Thymus (tissue), 11 donors: ENCODE measurements at regions not wholly inside any gene's neighbourhood (a gene's known extent, or its start where the extent isn't known, plus 50 kb on each side); places are given as distances from the start of the nearest gene placed in this dataset.

Experiments
- DNase-seq, 9 donors: peaks; one replicate each; pipeline ENCODE4 v3.0.0-alpha.2; 2013; ENCODE audit warnings: low spot score in 9 of 9, low read depth in 6 of 9, missing footprints in 1 of 9
- H3K27ac ChIP-seq, 2 donors: one replicate each; pipeline ENCODE4 v1.5.1; 2013; ENCODE audit warnings: control low read depth in 1 of 2, low read depth in 1 of 2, low read length in 1 of 2, mild to moderate bottlenecking in 1 of 2, moderate library complexity in 1 of 2
- H3K27me3 ChIP-seq, 2 donors: one replicate each; pipeline ENCODE4 v1.5.1; 2013; ENCODE audit warnings: low read length in 1 of 2; ENCODE audit not compliant: control insufficient read depth in 2 of 2, insufficient read depth in 1 of 2
- H3K36me3 ChIP-seq, 2 donors: one replicate each; pipeline ENCODE4 v1.5.1; 2013; ENCODE audit warnings: low read length in 1 of 2, mild to moderate bottlenecking in 1 of 2, moderate library complexity in 1 of 2; ENCODE audit not compliant: control insufficient read depth in 2 of 2, insufficient read depth in 2 of 2
- H3K4me1 ChIP-seq, 2 donors: one replicate each; pipeline ENCODE4 v1.5.1; 2013; ENCODE audit warnings: low read length in 2 of 2; ENCODE audit not compliant: control insufficient read depth in 2 of 2, insufficient read depth in 2 of 2
- H3K4me3 ChIP-seq, 2 donors: one replicate each; pipeline ENCODE4 v1.5.1; 2013; ENCODE audit warnings: low read length in 2 of 2, control low read depth in 1 of 2, mild to moderate bottlenecking in 1 of 2
- H3K9me3 ChIP-seq, 2 donors: one replicate each; pipeline ENCODE4 v1.5.1; 2013; ENCODE audit warnings: low read length in 1 of 2, mild to moderate bottlenecking in 1 of 2; ENCODE audit not compliant: control insufficient read depth in 2 of 2, insufficient read depth in 1 of 2
- WGBS: extraction: QIAGEN DNeasy Blood & Tissue Kit; methylation state at CpG from one replicate; pipeline ENCODE4 v1.1.7; 2013; 5-methylcytosine and 5-hydroxymethylcytosine counted together
- donor health status: healthy.

DNA sequence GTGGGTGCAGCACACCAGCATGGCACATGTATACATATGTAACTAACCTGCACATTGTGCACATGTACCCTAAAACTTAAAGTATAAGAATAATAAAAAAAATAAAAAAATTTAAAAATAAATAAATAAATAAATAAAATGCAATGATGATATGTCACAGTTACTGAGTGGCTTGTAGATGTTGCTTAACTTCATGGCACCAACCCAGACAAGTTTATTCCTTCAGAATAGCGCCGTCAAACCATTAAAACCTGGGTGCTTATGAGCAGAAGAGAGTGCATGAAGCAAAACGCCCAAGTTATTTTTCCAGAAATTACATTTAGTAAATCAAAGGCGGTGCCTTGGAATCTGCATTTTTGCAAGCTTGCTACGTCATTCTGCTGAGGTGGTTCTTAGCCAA, 417.9 kb downstream of the AEBP2 start:
- Histone ChIP-seq H3K36me3 (no peaks in the 10 kb centered on the region), H3K27me3 (no peaks in the 10 kb centered on the region), H3K27ac (no peak overlapping the region), H3K4me3 (no peak overlapping the region), H3K4me1 (no peaks in the 10 kb centered on the region), H3K9me3 (no peaks in the 10 kb centered on the region)
- DNase-seq, result no peak
- WGBS, result 95% methylated on average over 5 of the region's 5 CpGs

DNA sequence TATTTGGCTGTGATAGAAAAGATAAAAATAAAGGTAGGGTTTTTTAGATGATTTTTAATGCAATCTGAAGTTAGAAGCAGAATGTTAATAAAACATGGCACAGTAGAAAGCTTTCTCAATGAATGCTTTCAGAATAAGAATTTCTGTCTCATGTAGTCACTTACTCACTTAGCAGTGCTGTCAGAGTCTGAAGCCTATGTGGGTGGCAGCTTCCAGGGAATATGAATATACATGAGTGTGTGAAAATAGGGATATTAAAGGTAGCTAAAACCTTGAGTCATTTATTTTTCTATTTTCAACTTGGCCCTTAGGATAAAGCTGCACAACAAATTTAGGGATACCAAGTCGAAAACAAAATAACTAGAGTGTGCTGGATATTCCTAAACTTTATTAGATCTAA, 427.9 kb downstream of the AEBP2 start:
- WGBS, result 88% methylated on average over 1 of the region's 1 CpG
- no peak overlapping the region for H3K4me3 ChIP-seq
- no peak overlapping the region for H3K27ac ChIP-seq
- DNase-seq, result no peak
- no peaks in the 10 kb centered on the region for H3K4me1 ChIP-seq
- no peaks in the 10 kb centered on the region for H3K9me3 ChIP-seq
- H3K27me3 ChIP-seq, result no peaks in the 10 kb centered on the region
- H3K36me3 ChIP-seq, result no peaks in the 10 kb centered on the region

DNA sequence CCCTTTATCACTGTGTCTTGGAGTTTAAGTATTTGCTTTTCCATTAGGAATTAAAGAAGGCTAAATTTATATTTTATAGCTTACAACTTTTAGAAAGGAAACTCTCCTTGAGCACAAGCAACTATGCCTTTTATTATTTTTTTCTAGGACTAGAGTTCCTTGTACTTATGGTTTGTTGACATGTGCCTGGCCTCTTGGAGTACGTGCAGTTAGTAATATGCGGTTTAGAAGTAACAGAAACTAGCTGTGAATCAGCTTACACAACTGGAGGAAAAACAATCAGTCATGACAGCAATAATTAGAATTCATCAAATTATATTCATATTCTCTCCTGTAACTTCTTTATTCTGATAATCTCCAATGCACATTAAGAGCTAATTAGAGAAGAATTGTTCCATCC, 428.7 kb downstream of the AEBP2 start:
- no peaks in the 10 kb centered on the region for H3K36me3 ChIP-seq
- 46% methylated on average over 2 of the region's 2 CpGs for WGBS
- H3K4me1 ChIP-seq, result no peaks in the 10 kb centered on the region
- DNase-seq, result no peak
- H3K4me3 ChIP-seq, result no peak overlapping the region
- no peak overlapping the region for H3K27ac ChIP-seq
- no peaks in the 10 kb centered on the region for H3K27me3 ChIP-seq
- no peaks in the 10 kb centered on the region for H3K9me3 ChIP-seq

DNA sequence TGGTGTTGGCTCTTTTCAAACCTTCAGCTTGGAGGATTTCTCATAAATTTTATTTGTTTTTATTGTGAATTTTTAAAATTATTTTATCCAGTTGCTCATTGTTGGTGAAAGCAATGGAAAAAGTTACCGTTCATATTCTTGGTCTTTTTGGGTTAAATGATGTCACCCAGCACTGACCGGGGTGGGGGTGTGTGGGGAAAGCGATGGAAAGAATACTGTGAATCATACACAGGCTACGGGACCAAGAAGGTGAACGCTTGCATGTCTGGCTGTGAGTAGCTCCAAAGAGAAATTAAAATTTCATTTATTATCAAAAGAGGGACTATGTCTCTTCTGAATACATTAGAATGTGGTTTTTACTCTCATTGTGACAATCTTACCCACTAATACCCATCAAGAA, 430.1 kb downstream of the AEBP2 start:
- Histone ChIP-seq H3K4me1 (no peaks in the 10 kb centered on the region), H3K9me3 (no peaks in the 10 kb centered on the region), H3K36me3 (no peaks in the 10 kb centered on the region), H3K4me3 (no peak overlapping the region), H3K27ac (no peak overlapping the region), H3K27me3 (no peaks in the 10 kb centered on the region)
- 96% methylated on average over 5 of the region's 5 CpGs for WGBS
- DNase-seq, result no peak

DNA sequence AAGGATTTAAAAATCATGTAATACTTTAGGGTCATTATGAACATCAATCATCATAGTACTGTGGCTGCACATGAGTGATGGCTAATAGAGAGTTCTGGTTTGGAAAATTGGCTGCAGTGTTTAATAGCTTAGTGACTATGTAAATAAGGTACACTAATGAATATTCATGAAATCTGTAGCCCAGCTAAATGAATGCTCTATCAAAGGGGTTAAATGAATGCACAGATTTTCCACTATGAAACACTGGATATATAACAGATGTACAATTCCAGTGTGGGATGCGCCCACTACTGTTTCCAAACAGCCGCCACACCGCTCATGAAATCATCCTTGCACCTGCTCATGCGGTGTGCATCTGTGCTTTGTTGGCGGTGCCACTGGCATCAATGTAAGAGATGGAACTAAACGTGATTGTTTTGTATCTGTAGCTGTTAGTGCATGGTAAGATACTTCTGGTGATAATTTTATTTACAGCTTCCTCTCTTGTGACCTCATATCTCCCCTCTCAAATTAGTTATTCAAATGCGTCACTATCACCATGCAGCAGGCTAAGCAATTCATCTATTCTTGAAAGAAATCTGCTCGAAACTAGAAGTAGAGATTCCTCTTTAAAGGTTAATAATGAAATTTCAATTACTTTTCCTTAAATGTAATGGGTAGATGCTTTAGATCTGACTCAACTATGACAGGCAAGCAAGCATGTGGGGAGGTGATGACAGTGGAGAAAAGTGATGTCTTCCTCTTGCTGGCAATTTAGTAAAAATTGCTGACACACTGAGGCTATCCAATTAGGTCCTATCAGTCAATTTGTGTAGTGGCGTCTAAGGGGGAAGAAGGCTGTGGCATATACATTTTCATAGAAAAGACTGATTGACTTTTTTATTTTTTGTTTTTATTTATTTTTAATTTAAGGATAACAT, 433.6 kb downstream of the AEBP2 start:
- no peak for DNase-seq
- Histone ChIP-seq H3K27ac (no peak overlapping the region), H3K4me3 (no peak overlapping the region), H3K36me3 (no peaks in the 10 kb centered on the region), H3K4me1 (no peaks in the 10 kb centered on the region), H3K9me3 (no peaks in the 10 kb centered on the region), H3K27me3 (no peaks in the 10 kb centered on the region)
- WGBS, result 91% methylated on average over 9 of the region's 9 CpGs

DNA sequence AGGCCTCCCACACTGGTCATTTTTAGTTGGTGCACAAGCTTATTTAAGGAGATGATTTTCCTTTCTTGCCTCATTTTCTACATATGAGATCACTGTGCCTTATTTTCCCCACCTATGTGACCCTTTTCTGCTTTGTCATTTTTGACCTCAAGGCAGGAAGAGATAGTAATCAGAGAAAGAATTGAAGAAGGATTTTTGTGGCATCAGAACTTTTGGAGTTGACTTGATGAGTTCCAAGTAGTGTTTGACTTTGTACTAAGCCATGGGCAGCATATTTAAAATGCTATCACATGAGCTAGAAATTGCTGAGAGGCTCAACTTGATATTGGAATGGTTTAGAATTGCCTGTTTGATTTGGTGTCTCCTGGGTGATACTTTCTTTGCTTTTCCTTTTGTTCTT, 440.8 kb downstream of the AEBP2 start:
- Histone ChIP-seq H3K9me3 (no peaks in the 10 kb centered on the region), H3K36me3 (no peaks in the 10 kb centered on the region), H3K4me1 (no peaks in the 10 kb centered on the region), H3K27ac (no peak overlapping the region), H3K4me3 (no peak overlapping the region), H3K27me3 (no peaks in the 10 kb centered on the region)
- DNase-seq, result no peak

DNA sequence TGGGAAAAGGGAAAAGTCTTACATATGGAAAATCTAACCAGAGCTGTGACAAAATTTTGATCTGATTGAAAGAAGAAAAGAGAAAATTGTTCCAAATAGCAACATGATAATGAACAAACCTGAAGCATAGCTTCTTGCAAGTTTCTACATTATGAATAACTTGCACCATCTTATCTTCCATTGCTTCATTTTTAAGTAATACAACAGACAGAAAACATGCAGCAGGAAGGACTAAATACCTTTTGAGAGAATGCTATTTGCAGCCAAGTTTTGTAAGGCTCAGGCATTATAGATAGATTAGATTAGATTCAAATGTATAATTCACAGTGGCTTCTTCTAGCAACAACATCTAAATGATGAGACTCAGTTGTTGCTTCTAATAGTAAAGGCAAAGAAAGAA, 441.4 kb downstream of the AEBP2 start:
- no peak for DNase-seq
- no peak overlapping the region for H3K4me3 ChIP-seq

DNA sequence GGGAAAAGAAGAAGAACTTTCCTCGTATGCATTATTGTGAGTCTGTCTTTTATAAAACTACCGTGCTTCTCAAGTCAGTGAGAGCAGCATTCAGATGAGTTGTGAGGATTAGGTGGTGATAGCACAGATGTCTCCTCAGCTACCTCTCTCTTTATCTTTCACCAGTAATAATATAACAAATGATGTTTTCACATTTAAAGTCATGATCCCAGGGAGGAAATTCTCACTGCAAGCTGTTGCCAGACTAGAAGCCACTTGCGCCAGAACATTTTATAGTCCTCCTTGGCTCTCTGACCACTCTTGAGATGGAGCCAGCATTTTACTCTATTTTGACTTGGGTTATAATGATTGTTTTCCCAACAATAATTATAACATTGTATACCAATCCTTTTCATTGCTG, 443.1 kb downstream of the AEBP2 start:
- Histone ChIP-seq H3K27ac (no peak overlapping the region), H3K36me3 (no peaks in the 10 kb centered on the region), H3K27me3 (no peaks in the 10 kb centered on the region), H3K4me1 (no peaks in the 10 kb centered on the region), H3K4me3 (no peak overlapping the region), H3K9me3 (no peaks in the 10 kb centered on the region)
- DNase-seq, result no peak
- WGBS, result 97% methylated on average over 3 of the region's 3 CpGs

More for the DNA sequence above, 441.4 kb downstream of the AEBP2 start:
- H3K36me3 ChIP-seq, result no peaks in the 10 kb centered on the region
- no peak overlapping the region for H3K27ac ChIP-seq
- H3K4me1 ChIP-seq, result no peaks in the 10 kb centered on the region
- H3K9me3 ChIP-seq, result no peaks in the 10 kb centered on the region
- no peaks in the 10 kb centered on the region for H3K27me3 ChIP-seq

DNA sequence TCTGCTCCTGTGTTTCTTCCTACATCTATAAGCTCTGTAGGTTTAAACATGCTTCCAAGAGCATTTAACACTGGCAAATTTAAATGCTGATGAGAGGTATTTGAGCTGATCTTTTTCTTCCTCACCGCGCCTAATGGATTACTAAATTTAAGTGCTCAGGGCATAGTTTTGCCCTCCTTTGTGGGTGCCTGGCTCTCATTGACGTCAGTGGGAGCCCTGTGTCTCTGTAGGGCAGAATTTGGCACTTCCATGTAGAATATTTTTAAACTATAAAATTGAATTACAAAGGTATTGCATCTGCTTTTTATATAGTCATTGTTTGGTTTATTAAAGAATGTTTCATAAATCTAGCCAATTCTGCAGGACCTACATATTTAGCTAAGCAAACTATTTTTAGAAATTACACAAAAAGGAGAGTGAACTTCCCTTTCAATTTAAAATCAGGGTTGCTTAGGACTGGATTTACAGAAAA, 444.8 kb downstream of the AEBP2 start:
- H3K9me3 ChIP-seq, result no peaks in the 10 kb centered on the region
- 94% methylated on average over 3 of the region's 3 CpGs for WGBS
- no peaks in the 10 kb centered on the region for H3K27me3 ChIP-seq
- no peak overlapping the region for H3K27ac ChIP-seq
- H3K36me3 ChIP-seq, result no peaks in the 10 kb centered on the region
- DNase-seq, result no peak
- no peak overlapping the region for H3K4me3 ChIP-seq
- no peaks in the 10 kb centered on the region for H3K4me1 ChIP-seq
